Esophagus squamous epithelium (tissue), 4 donors: ENCODE measurements at regions not wholly inside any gene's neighbourhood (a gene's known extent, or its start where the extent isn't known, plus 50 kb on each side); places are given as distances from the start of the nearest gene placed in this dataset.

Experiments used
- POLR2A ChIP-seq, 4 donors: fragments of 450-650 bp; IDR thresholded peaks; one replicate each; pipeline ENCODE4 v1.6.1; 2017; ENCODE audit warnings: antibody characterized with exemption in 4 of 4, mild to moderate bottlenecking in 4 of 4, moderate library complexity in 3 of 4
- TF ChIP-seq, protein P1 (sequence below), 6 experiments: fragments of 450-650 bp in 4 of 6; fragments of 200-600 bp in 2 of 6; sonication (generic) in 2 of 6; IDR thresholded peaks; one replicate each; pipeline ENCODE4 v1.5.1; 2016 to 2019; ENCODE audit warnings: antibody characterized with exemption in 6 of 6, mild to moderate bottlenecking in 4 of 6, moderate library complexity in 4 of 6

DNA sequence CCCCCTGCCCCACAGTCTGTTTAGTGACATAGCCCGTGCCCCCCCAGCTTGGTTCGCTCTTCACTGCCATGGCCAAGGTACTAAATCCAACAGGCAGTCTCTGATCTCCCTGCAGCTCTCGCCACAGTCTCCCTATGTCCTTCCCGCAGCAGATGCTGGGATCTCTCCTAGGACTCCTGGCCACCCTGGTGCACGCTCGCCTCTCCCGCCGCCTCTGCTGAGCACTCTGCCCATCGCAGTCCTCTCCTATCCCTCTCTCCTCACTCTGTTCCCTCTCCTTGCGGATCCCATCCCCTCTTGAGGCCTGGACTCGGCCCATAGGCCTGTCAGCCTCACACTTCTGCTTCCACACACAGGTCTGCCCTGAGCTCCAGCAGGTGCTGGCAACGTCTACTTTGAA lies 204.8 kb upstream of the TCERG1L start:
- TF ChIP-seq, protein P1, sequence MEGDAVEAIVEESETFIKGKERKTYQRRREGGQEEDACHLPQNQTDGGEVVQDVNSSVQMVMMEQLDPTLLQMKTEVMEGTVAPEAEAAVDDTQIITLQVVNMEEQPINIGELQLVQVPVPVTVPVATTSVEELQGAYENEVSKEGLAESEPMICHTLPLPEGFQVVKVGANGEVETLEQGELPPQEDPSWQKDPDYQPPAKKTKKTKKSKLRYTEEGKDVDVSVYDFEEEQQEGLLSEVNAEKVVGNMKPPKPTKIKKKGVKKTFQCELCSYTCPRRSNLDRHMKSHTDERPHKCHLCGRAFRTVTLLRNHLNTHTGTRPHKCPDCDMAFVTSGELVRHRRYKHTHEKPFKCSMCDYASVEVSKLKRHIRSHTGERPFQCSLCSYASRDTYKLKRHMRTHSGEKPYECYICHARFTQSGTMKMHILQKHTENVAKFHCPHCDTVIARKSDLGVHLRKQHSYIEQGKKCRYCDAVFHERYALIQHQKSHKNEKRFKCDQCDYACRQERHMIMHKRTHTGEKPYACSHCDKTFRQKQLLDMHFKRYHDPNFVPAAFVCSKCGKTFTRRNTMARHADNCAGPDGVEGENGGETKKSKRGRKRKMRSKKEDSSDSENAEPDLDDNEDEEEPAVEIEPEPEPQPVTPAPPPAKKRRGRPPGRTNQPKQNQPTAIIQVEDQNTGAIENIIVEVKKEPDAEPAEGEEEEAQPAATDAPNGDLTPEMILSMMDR (IDR thresholded peaks at IDR 0.05) = no peak
- TF ChIP-seq POLR2A (IDR thresholded peaks at IDR 0.05) = no peak
